Keratinocyte (primary cell): ENCODE measurements at regions not wholly inside any gene's neighbourhood (a gene's known extent, or its start where the extent isn't known, plus 50 kb on each side); places are given as distances from the start of the nearest gene placed in this dataset.

Experiments
- EZH2 ChIP-seq: IDR thresholded peaks from one replicate; pipeline ENCODE4 v1.6.1; 2012; ENCODE audit warnings: inconsistent platforms, mild to moderate bottlenecking, low read length, moderate library complexity
- TF ChIP-seq, protein P1 (sequence below), 3 experiments: IDR thresholded peaks in 1 of 3; conservative IDR thresholded peaks in 1 of 3; optimal IDR thresholded peaks in 1 of 3; 2 replicates in 2 of 3; 3 replicates in 1 of 3; pipeline versions ENCODE3 to v1.5.1; 2011; ENCODE audit warnings: low read length in 3 of 3, mild to moderate bottlenecking in 3 of 3, moderate library complexity in 2 of 3, control low read depth in 1 of 3, inconsistent platforms in 1 of 3; ENCODE audit not compliant: insufficient read depth in 2 of 3; ENCODE audit errors: extremely low read depth in 1 of 3

DNA sequence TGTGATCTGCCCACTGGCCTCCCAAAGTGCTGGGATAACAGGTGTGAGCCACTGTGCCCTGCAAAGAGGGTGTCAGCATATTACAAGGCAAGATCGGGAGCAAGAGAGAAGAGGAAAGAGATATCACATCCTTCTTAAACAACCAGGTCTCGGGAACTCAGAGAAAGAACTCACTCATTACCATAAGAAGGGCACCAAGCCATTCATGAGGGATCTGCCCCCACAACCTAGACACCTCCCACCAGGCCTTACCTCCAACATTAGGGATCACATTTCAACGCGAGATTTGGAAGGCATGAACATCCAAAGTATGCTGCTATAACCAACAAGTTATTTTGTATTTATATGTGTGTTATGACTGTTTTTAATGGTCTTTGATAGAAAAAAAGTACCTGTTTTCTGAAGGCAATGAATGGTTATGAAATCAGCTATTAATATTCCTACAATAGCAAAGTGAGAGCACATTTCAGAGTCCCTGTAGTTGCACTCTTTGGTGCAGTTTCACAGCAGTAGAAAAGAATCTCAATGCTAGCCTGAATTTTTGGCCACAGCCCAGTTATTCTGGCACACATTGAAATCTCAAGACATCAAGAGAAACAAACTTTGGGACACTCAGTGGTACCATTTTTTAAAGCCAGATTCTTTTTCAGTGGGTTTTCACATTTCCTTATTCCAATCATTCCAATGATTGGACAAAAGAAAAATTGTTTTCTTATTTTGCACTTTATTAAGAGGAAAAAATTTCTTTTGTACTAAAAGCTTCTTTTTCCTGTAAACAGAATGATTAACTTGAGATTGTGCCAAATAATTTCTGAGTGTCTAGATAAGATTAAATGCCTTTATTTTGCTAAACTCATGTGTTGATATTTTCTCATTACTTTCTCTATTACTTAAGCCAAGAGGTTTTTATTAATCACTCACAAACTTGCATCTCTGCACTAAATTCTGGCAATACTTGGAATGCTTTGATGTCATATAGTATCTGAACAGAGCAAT is 582.6 kb upstream of the ATP2B1 start:
- TF ChIP-seq, protein P1, sequence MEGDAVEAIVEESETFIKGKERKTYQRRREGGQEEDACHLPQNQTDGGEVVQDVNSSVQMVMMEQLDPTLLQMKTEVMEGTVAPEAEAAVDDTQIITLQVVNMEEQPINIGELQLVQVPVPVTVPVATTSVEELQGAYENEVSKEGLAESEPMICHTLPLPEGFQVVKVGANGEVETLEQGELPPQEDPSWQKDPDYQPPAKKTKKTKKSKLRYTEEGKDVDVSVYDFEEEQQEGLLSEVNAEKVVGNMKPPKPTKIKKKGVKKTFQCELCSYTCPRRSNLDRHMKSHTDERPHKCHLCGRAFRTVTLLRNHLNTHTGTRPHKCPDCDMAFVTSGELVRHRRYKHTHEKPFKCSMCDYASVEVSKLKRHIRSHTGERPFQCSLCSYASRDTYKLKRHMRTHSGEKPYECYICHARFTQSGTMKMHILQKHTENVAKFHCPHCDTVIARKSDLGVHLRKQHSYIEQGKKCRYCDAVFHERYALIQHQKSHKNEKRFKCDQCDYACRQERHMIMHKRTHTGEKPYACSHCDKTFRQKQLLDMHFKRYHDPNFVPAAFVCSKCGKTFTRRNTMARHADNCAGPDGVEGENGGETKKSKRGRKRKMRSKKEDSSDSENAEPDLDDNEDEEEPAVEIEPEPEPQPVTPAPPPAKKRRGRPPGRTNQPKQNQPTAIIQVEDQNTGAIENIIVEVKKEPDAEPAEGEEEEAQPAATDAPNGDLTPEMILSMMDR (optimal IDR thresholded peaks at IDR 0.05 in 1 of 3, IDR thresholded peaks at IDR 0.05 in 1 of 3, conservative IDR thresholded peaks at IDR 0.05 in 1 of 3; ENCODE audit: extremely low read depth in 1 of 3, insufficient read depth in 2 of 3, low read length in 3 of 3), result no peak
- TF ChIP-seq EZH2, result no peak
